Adrenal gland (tissue), 5 donors: ENCODE measurements at regions not wholly inside any gene's neighbourhood (a gene's known extent, or its start where the extent isn't known, plus 50 kb on each side); places are given as distances from the start of the nearest gene placed in this dataset.

Experiments used
- CTCF ChIP-seq, 6 experiments: fragments of 450-650 bp in 4 of 6; fragments of 200-600 bp in 2 of 6; sonication (generic) in 1 of 6; IDR thresholded peaks; 1 replicate in 5 of 6; 2 replicates in 1 of 6; pipeline versions ENCODE4 v1.5.1 to v1.8.0; 2016 to 2021; ENCODE audit warnings: antibody characterized with exemption in 6 of 6, mild to moderate bottlenecking in 2 of 6, moderate library complexity in 1 of 6
- POLR2A ChIP-seq, 2 donors: fragments of 450-650 bp; IDR thresholded peaks; one replicate each; pipeline ENCODE4 v1.6.1; 2017; ENCODE audit warnings: antibody characterized with exemption in 2 of 2, mild to moderate bottlenecking in 2 of 2, moderate library complexity in 1 of 2
- donor health status: DM: no; HTN: no; CAD: no.

- TF ChIP-seq CTCF (IDR thresholded peaks at IDR 0.05) (no peak), POLR2A (IDR thresholded peaks at IDR 0.05) (no peak)
Observed at GRCh38 chr16:64278196-64278595, 843.7 kb downstream of the CDH11 start.
